ENCODE measurements at regions not wholly inside any gene's neighbourhood (a gene's known extent, or its start where the extent isn't known, plus 50 kb on each side); places are given as distances from the start of the nearest gene placed in this dataset.

DNA sequence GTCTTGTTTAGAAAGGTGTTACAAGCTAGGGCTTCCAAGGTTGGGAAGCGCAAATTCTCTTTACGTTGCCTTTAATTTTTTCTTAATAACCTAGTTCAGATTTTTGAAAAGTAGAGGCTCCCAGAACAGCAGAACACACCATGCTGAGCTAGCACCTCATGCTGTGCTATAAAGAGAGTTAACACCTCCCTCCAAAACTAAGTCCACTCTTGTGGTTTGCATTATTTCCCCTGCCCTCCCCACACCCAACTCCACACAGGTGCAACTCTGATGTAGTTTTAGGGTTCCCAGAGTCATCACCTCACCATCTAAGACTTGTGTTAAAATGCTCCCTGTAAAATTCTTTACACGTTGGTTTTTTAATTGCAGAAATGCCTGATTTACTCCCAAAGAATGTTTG, 459.4 kb upstream of the JARID2 start:
- BruUV-seq (replicated peaks), result no TSS peak
- Histone ChIP-seq H3K4me1 (ENCODE audit: control insufficient read depth, insufficient read depth, low read length) (no peaks in the 10 kb centered on the region), H3K4me3 (ENCODE audit: low read depth in 2 of 2, low read length in 2 of 2) (no peak overlapping the region), H3K27ac (ENCODE audit: low read length) (no peak overlapping the region), H3K36me3 (ENCODE audit: control insufficient read depth, insufficient read depth, low read length) (no peaks in the 10 kb centered on the region), H3K9me3 (ENCODE audit: control insufficient read depth, insufficient read depth, low read depth, low read length) (no peaks in the 10 kb centered on the region), H3K27me3 (ENCODE audit: control insufficient read depth, insufficient read depth, low read length) (0 out of 2 replicates have a peak, but pooled peaks cover under 1% of the 10 kb centered on the region)
- ChIA-PET CTCF (no interaction called here), POLR2A (no interaction called here)
- TF ChIP-seq, protein P1, sequence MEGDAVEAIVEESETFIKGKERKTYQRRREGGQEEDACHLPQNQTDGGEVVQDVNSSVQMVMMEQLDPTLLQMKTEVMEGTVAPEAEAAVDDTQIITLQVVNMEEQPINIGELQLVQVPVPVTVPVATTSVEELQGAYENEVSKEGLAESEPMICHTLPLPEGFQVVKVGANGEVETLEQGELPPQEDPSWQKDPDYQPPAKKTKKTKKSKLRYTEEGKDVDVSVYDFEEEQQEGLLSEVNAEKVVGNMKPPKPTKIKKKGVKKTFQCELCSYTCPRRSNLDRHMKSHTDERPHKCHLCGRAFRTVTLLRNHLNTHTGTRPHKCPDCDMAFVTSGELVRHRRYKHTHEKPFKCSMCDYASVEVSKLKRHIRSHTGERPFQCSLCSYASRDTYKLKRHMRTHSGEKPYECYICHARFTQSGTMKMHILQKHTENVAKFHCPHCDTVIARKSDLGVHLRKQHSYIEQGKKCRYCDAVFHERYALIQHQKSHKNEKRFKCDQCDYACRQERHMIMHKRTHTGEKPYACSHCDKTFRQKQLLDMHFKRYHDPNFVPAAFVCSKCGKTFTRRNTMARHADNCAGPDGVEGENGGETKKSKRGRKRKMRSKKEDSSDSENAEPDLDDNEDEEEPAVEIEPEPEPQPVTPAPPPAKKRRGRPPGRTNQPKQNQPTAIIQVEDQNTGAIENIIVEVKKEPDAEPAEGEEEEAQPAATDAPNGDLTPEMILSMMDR (IDR thresholded peaks at IDR 0.05), result no peak
- no peak for TF ChIP-seq POLR2AphosphoS5 (IDR thresholded peaks at IDR 0.05; ENCODE audit: low read depth, low read length)
- no peak for TF ChIP-seq SIN3A (IDR thresholded peaks at IDR 0.05; ENCODE audit: borderline replicate concordance, insufficient read depth, low read depth, low read length)
- TF ChIP-seq, protein P2, sequence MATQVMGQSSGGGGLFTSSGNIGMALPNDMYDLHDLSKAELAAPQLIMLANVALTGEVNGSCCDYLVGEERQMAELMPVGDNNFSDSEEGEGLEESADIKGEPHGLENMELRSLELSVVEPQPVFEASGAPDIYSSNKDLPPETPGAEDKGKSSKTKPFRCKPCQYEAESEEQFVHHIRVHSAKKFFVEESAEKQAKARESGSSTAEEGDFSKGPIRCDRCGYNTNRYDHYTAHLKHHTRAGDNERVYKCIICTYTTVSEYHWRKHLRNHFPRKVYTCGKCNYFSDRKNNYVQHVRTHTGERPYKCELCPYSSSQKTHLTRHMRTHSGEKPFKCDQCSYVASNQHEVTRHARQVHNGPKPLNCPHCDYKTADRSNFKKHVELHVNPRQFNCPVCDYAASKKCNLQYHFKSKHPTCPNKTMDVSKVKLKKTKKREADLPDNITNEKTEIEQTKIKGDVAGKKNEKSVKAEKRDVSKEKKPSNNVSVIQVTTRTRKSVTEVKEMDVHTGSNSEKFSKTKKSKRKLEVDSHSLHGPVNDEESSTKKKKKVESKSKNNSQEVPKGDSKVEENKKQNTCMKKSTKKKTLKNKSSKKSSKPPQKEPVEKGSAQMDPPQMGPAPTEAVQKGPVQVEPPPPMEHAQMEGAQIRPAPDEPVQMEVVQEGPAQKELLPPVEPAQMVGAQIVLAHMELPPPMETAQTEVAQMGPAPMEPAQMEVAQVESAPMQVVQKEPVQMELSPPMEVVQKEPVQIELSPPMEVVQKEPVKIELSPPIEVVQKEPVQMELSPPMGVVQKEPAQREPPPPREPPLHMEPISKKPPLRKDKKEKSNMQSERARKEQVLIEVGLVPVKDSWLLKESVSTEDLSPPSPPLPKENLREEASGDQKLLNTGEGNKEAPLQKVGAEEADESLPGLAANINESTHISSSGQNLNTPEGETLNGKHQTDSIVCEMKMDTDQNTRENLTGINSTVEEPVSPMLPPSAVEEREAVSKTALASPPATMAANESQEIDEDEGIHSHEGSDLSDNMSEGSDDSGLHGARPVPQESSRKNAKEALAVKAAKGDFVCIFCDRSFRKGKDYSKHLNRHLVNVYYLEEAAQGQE (IDR thresholded peaks at IDR 0.05; ENCODE audit: insufficient read depth in 1 of 2, low read depth in 2 of 2, low read length in 1 of 2), result no peak
- TF ChIP-seq TCF7L2 (IDR thresholded peaks at IDR 0.05; ENCODE audit: low read depth, low read length), result no peak
- DNase-seq (ENCODE audit: low read depth, low spot score) (no peak), ATAC-seq (no peak)
- in situ Hi-C loops (cut with HindIII; ENCODE audit: low pct_unique_long_range_greater_than_20kb, low sequenced_read_pairs), result no loop called here
- intact Hi-C loops (cut with micrococcal nuclease; ENCODE audit: unreplicated experiment), result no loop called here

DNA sequence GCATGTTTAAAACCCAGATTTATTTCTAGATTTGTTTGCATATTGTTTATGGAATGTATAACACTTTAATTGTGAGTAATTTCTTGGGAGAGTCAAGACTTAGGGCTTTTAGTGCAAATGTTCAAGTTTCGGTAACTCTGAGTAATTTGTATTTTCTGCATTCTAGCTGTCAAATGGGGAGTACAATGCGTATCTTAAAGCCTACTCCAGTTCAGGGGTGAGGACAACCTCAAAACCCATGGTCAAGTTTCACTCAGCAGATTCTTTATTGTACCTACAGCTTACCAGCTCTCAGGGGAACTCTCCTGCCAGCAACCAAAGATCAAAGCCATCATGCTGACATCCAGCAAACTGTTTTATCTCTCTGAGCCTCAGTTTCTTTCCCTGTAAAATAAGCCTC, 458.6 kb upstream of the JARID2 start:
- in situ Hi-C loops (cut with HindIII; ENCODE audit: low pct_unique_long_range_greater_than_20kb, low sequenced_read_pairs), result no loop called here
- Histone ChIP-seq H3K36me3 (ENCODE audit: control insufficient read depth, insufficient read depth, low read length) (no peaks in the 10 kb centered on the region), H3K9me3 (ENCODE audit: control insufficient read depth, insufficient read depth, low read depth, low read length) (no peaks in the 10 kb centered on the region), H3K27ac (ENCODE audit: low read length) (no peak overlapping the region), H3K4me1 (ENCODE audit: control insufficient read depth, insufficient read depth, low read length) (no peaks in the 10 kb centered on the region), H3K4me3 (ENCODE audit: low read depth in 2 of 2, low read length in 2 of 2) (no peak overlapping the region), H3K27me3 (ENCODE audit: control insufficient read depth, insufficient read depth, low read length) (0 out of 2 replicates have a peak, but pooled peaks cover 2% of the 10 kb centered on the region)
- ChIA-PET POLR2A (no interaction called here), CTCF (no interaction called here)
- intact Hi-C loops (cut with micrococcal nuclease; ENCODE audit: unreplicated experiment), result no loop called here
- BruUV-seq (replicated peaks), result no TSS peak
- TF ChIP-seq TCF7L2 (IDR thresholded peaks at IDR 0.05; ENCODE audit: low read depth, low read length), result no peak
- TF ChIP-seq, protein P2 (IDR thresholded peaks at IDR 0.05; ENCODE audit: insufficient read depth in 1 of 2, low read depth in 2 of 2, low read length in 1 of 2), result no peak
- TF ChIP-seq, protein P1 (IDR thresholded peaks at IDR 0.05), result no peak
- no peak for TF ChIP-seq SIN3A (IDR thresholded peaks at IDR 0.05; ENCODE audit: borderline replicate concordance, insufficient read depth, low read depth, low read length)
- TF ChIP-seq POLR2AphosphoS5 (IDR thresholded peaks at IDR 0.05; ENCODE audit: low read depth, low read length), result no peak
- DNase-seq (ENCODE audit: low read depth, low spot score) (no peak), ATAC-seq (no peak)
